DND-41 (cell line): ENCODE measurements at regions not wholly inside any gene's neighbourhood (a gene's known extent, or its start where the extent isn't known, plus 50 kb on each side); places are given as distances from the start of the nearest gene placed in this dataset.

Experiments
- ATAC-seq: fragments of 200-7000 bp; cut with Tn5 transposase; 3 replicates; pipeline ENCODE4 v1.9.1; 2021; ENCODE audit warnings: low read depth; ENCODE audit not compliant: insufficient read depth
- DNase-seq: peaks from one replicate; pipeline ENCODE4 v3.0.0-alpha.2; 2020
- H2AFZ ChIP-seq: 2 replicates; pipeline ENCODE4 v1.6.0; 2012; ENCODE audit warnings: low read depth, low read length
- H3K27ac ChIP-seq: 2 replicates; pipeline ENCODE4 v1.5.1; 2012; ENCODE audit warnings: low read length, inconsistent platforms
- H3K27me3 ChIP-seq: fragments of 200-600 bp; sonication (generic); 2 replicates; pipeline ENCODE4 v1.6.0; 2012; ENCODE audit warnings: low read length, mild to moderate bottlenecking, inconsistent platforms; ENCODE audit not compliant: insufficient read depth, poor library complexity
- H3K36me3 ChIP-seq: 2 replicates; pipeline ENCODE4 v1.5.1; 2012; ENCODE audit warnings: low read length, inconsistent platforms; ENCODE audit not compliant: insufficient read depth
- H3K4me1 ChIP-seq: 2 replicates; pipeline ENCODE4 v1.5.1; 2012; ENCODE audit warnings: mild to moderate bottlenecking, low read length; ENCODE audit not compliant: insufficient read depth
- H3K4me2 ChIP-seq: 2 replicates; pipeline ENCODE4 v1.6.0; 2012; ENCODE audit warnings: mild to moderate bottlenecking, moderate library complexity, low read length, inconsistent platforms; ENCODE audit not compliant: insufficient read depth
- H3K4me3 ChIP-seq, 2 experiments: fragments of 200-600 bp in 1 of 2; shearing (Covaris generic) in 1 of 2; 2 replicates each; pipeline ENCODE4 v1.5.1; 2012 to 2016; ENCODE audit warnings: inconsistent platforms in 2 of 2, low read length in 2 of 2, mild to moderate bottlenecking in 2 of 2, low read depth in 1 of 2, moderate library complexity in 1 of 2
- H3K79me2 ChIP-seq: 2 replicates; pipeline ENCODE4 v1.6.0; 2012; ENCODE audit warnings: low read length, inconsistent platforms; ENCODE audit not compliant: insufficient read depth
- H3K9ac ChIP-seq: 2 replicates; pipeline ENCODE4 v1.6.0; 2012; ENCODE audit warnings: low read depth, mild to moderate bottlenecking, inconsistent platforms, low read length, moderate library complexity
- H3K9me3 ChIP-seq: 2 replicates; pipeline ENCODE4 v1.5.1; 2012; ENCODE audit warnings: low read length, moderate library complexity, mild to moderate bottlenecking, inconsistent platforms; ENCODE audit not compliant: insufficient read depth, severe bottlenecking
- H4K20me1 ChIP-seq: 2 replicates; pipeline ENCODE4 v1.6.0; 2012; ENCODE audit warnings: low read length; ENCODE audit not compliant: insufficient read depth
- CTCF ChIP-seq: IDR thresholded peaks from 2 replicates; pipeline ENCODE4 v1.5.1; 2012; ENCODE audit warnings: borderline replicate concordance, low read length, moderate library complexity, mild to moderate bottlenecking; ENCODE audit not compliant: poor library complexity, severe bottlenecking; ENCODE audit errors: extremely low read depth
- EZH2 ChIP-seq: IDR thresholded peaks from 3 replicates; pipeline ENCODE4 v1.6.1; 2012; ENCODE audit warnings: borderline replicate concordance, low read depth, mild to moderate bottlenecking, moderate library complexity, low read length, inconsistent platforms; ENCODE audit not compliant: severe bottlenecking

- no peaks in the 10 kb centered on the region for H3K79me2 ChIP-seq
- H3K9ac ChIP-seq: no peak overlapping the region
- H3K4me1 ChIP-seq: no peaks in the 10 kb centered on the region
- peak overlapping the region; percentile 47 for H3K4me2 ChIP-seq
- peak overlapping the region in 1 of 2 experiments; percentile 27; a peak in 1 of 4 replicates for H3K4me3 ChIP-seq
- H4K20me1 ChIP-seq: no peaks in the 10 kb centered on the region
- no peak for TF ChIP-seq EZH2
- no peak for TF ChIP-seq CTCF
- peak; percentile 33; the same call in 1 of the 3 replicates for ATAC-seq
- H3K27ac ChIP-seq: no peak overlapping the region
- H3K9me3 ChIP-seq: no peaks in the 10 kb centered on the region
- H3K27me3 ChIP-seq: no peaks in the 10 kb centered on the region
- H2AFZ ChIP-seq: peak overlapping the region; percentile 41; the same call in 1 of the 2 replicates
- no peak for DNase-seq
- H3K36me3 ChIP-seq: no peaks in the 10 kb centered on the region
Measured at GRCh38 chr9:24698881-24699518, 153.3 kb upstream of the IZUMO3 start.

- no peak for ATAC-seq
- Histone ChIP-seq H3K9me3 (no peaks in the 10 kb centered on the region), H2AFZ (no peak overlapping the region), H3K27ac (no peak overlapping the region), H3K4me3 (no peak overlapping the region), H3K36me3 (no peaks in the 10 kb centered on the region), H4K20me1 (no peaks in the 10 kb centered on the region), H3K27me3 (no peaks in the 10 kb centered on the region), H3K79me2 (no peaks in the 10 kb centered on the region), H3K4me1 (no peaks in the 10 kb centered on the region), H3K9ac (no peak overlapping the region), H3K4me2 (no peak overlapping the region)
- DNase-seq: no peak
- TF ChIP-seq CTCF: no peak
- TF ChIP-seq EZH2: no peak
Measured at GRCh38 chr9:24672336-24672735, 126.6 kb upstream of the IZUMO3 start.

- Histone ChIP-seq H3K27ac (no peak overlapping the region), H3K4me2 (no peak overlapping the region), H3K9ac (no peak overlapping the region), H3K36me3 (no peaks in the 10 kb centered on the region), H2AFZ (no peak overlapping the region), H3K4me1 (no peaks in the 10 kb centered on the region), H4K20me1 (no peaks in the 10 kb centered on the region), H3K9me3 (no peaks in the 10 kb centered on the region), H3K27me3 (no peaks in the 10 kb centered on the region), H3K79me2 (no peaks in the 10 kb centered on the region), H3K4me3 (no peak overlapping the region)
- no peak for TF ChIP-seq EZH2
- TF ChIP-seq CTCF: no peak
- DNase-seq (no peak), ATAC-seq (no peak)
Measured at GRCh38 chr9:24657387-24657786, 111.7 kb upstream of the IZUMO3 start.
